HFF-Myc (cell line): ENCODE measurements at regions not wholly inside any gene's neighbourhood (a gene's known extent, or its start where the extent isn't known, plus 50 kb on each side); places are given as distances from the start of the nearest gene placed in this dataset.
"Not testable (repeated sequence)": the region's sequence is repeated elsewhere in the genome, so short reads cannot be mapped to it uniquely, and the experiment has no call there.

Experiments used
- DNase-seq: peaks from one replicate; pipeline ENCODE4 v3.0.0-alpha.2; 2011; ENCODE audit warnings: low read depth; ENCODE audit errors: extremely low read depth
- H3K4me3 ChIP-seq: replicated peaks from 2 replicates; pipeline ENCODE4 v1.5.1; 2011; ENCODE audit warnings: low read depth, mild to moderate bottlenecking, control low read depth, low read length
- CTCF ChIP-seq: IDR thresholded peaks from 2 replicates; pipeline ENCODE4 v1.5.1; 2012; ENCODE audit warnings: mild to moderate bottlenecking, low read depth, low read length, control low read depth; ENCODE audit errors: missing control alignments

GRCh38 chr21:14817311-14817710 is 247.5 kb downstream of the NRIP1 start:
- no peak for DNase-seq
- TF ChIP-seq CTCF = no peak

GRCh38 chr21:14814991-14815390 is 249.8 kb downstream of the NRIP1 start:
- no peak overlapping the region for H3K4me3 ChIP-seq
- no peak for DNase-seq
- TF ChIP-seq CTCF = no peak

More at GRCh38 chr21:14817311-14817710, 247.5 kb downstream of the NRIP1 start:
- no peak overlapping the region for H3K4me3 ChIP-seq

GRCh38 chr21:14814282-14814681 is 250.5 kb downstream of the NRIP1 start:
- no peak overlapping the region for H3K4me3 ChIP-seq
- DNase-seq = no peak
- no peak for TF ChIP-seq CTCF

GRCh38 chr21:14804170-14804569 is 258.1 kb upstream of the SAMSN1 start:
- H3K4me3 ChIP-seq, DNase-seq: not testable (repeated sequence)

GRCh38 chr21:14797543-14797942 is 251.4 kb upstream of the SAMSN1 start:
- DNase-seq = no peak
- no peak overlapping the region for H3K4me3 ChIP-seq
- TF ChIP-seq CTCF = no peak

- no peak for DNase-seq
- H3K4me3 ChIP-seq = no peak overlapping the region
- TF ChIP-seq CTCF = no peak
These were observed 241.2 kb upstream of the SAMSN1 start for GRCh38 chr21:14787312-14787711.

GRCh38 chr21:14785679-14786078 is 239.6 kb upstream of the SAMSN1 start:
- no peak for TF ChIP-seq CTCF
- DNase-seq = no peak

More at GRCh38 chr21:14785679-14786078, 239.6 kb upstream of the SAMSN1 start:
- no peak overlapping the region for H3K4me3 ChIP-seq
